HG03439 (cell line): ENCODE measurements at regions not wholly inside any gene's neighbourhood (a gene's known extent, or its start where the extent isn't known, plus 50 kb on each side); places are given as distances from the start of the nearest gene placed in this dataset.
"Not testable (repeated sequence)": the region's sequence is repeated elsewhere in the genome, so short reads cannot be mapped to it uniquely, and the experiment has no call there.

Experiments used
- ATAC-seq: cut with Tn5 transposase; IDR thresholded peaks from one replicate; pipeline ENCODE4 v1.9.1; 2021; ENCODE audit warnings: mild to moderate bottlenecking, moderate library complexity; ENCODE audit not compliant: unreplicated experiment

GRCh38 chr11:110850846-110851245 is 138.6 kb upstream of the ARHGAP20 start:
- ATAC-seq = no peak

- ATAC-seq = not testable (repeated sequence)
Observed at GRCh38 chr11:110843053-110843452, 130.8 kb upstream of the ARHGAP20 start.

GRCh38 chr11:110838808-110839207 is 126.6 kb upstream of the ARHGAP20 start:
- ATAC-seq = no peak

GRCh38 chr11:110837603-110838002 is 125.4 kb upstream of the ARHGAP20 start:
- ATAC-seq = no peak

- ATAC-seq = no peak
Observed at GRCh38 chr11:110835106-110835505, 122.9 kb upstream of the ARHGAP20 start.

GRCh38 chr11:110833033-110833484 is 120.8 kb upstream of the ARHGAP20 start:
- no peak for ATAC-seq

- no peak for ATAC-seq
Observed at GRCh38 chr11:110832539-110832938, 120.3 kb upstream of the ARHGAP20 start.

GRCh38 chr11:110832080-110832479 is 119.8 kb upstream of the ARHGAP20 start:
- ATAC-seq = no peak

- ATAC-seq = no peak
Observed at GRCh38 chr11:110830747-110831146, 118.5 kb upstream of the ARHGAP20 start.

- ATAC-seq = no peak
Observed at GRCh38 chr11:110830344-110830743, 118.1 kb upstream of the ARHGAP20 start.

GRCh38 chr11:110829873-110830272 is 117.6 kb upstream of the ARHGAP20 start:
- ATAC-seq = no peak

GRCh38 chr11:110828086-110828485 is 115.8 kb upstream of the ARHGAP20 start:
- ATAC-seq = no peak

- no peak for ATAC-seq
Observed at GRCh38 chr11:110827276-110827675, 115.0 kb upstream of the ARHGAP20 start.

GRCh38 chr11:110824912-110825620 is 112.8 kb upstream of the ARHGAP20 start:
- ATAC-seq = no peak

GRCh38 chr11:110818032-110818687 is 105.9 kb upstream of the ARHGAP20 start:
- ATAC-seq = no peak

GRCh38 chr11:110812086-110812733 is 100.0 kb upstream of the ARHGAP20 start:
- ATAC-seq = no peak

GRCh38 chr11:110809417-110810199 is 97.4 kb upstream of the ARHGAP20 start:
- no peak for ATAC-seq

GRCh38 chr11:110808248-110808647 is 96.0 kb upstream of the ARHGAP20 start:
- ATAC-seq = no peak

- ATAC-seq = no peak
Observed at GRCh38 chr11:110807801-110808200, 95.6 kb upstream of the ARHGAP20 start.

GRCh38 chr11:110805756-110806155 is 93.5 kb upstream of the ARHGAP20 start:
- no peak for ATAC-seq

- ATAC-seq = no peak
Observed at GRCh38 chr11:110802162-110802561, 89.9 kb upstream of the ARHGAP20 start.
